ENCODE measurements at regions not wholly inside any gene's neighbourhood (a gene's known extent, or its start where the extent isn't known, plus 50 kb on each side); places are given as distances from the start of the nearest gene placed in this dataset.

- Histone ChIP-seq H3K27ac (ENCODE audit: low read depth in 1 of 2, low read length in 2 of 2) (no peak overlapping the region), H3K4me1 (ENCODE audit: insufficient read depth, low read length) (no peaks in the 10 kb centered on the region), H3K9me3 (ENCODE audit: control insufficient read depth in 1 of 2, insufficient read depth in 1 of 2, low read length in 2 of 2) (no peaks in the 10 kb centered on the region), H3K36me3 (ENCODE audit: insufficient read depth, low read length) (no peaks in the 10 kb centered on the region), H3K4me3 (ENCODE audit: low read length) (no peak overlapping the region), H3K27me3 (ENCODE audit: control insufficient read depth in 1 of 2, insufficient read depth in 2 of 2, low read length in 2 of 2) (no peaks in the 10 kb centered on the region)
- intact Hi-C loops (cut with DNase I, micrococcal nuclease): no loop called here
- peaks cover 15% of the 10 kb centered on the region for H3K9me3 Mint-ChIP-seq
- no peaks in the 10 kb centered on the region for H3K36me3 Mint-ChIP-seq (ENCODE audit: low read depth)
- no peaks in the 10 kb centered on the region for H3K27me3 Mint-ChIP-seq
- DNase-seq (no peak), ATAC-seq (ENCODE audit: poor library complexity) (no peak)
- H3K4me1 Mint-ChIP-seq (ENCODE audit: low read depth): no peaks in the 10 kb centered on the region
- H3K27ac Mint-ChIP-seq: no peak overlapping the region
- TF ChIP-seq CTCF (IDR thresholded peaks at IDR 0.05): no peak
- ChIA-PET POLR2A (no interaction called here), CTCF (no interaction called here)
- H3K4me3 Mint-ChIP-seq: no peak overlapping the region
Observed at GRCh38 chr11:29645373-29645772, 371.5 kb downstream of the KCNA4 start.

GRCh38 chr11:29641201-29641600, 375.6 kb downstream of the KCNA4 start:
- POLR2A ChIA-PET: no interaction called here

GRCh38 chr11:29634744-29635143, 382.1 kb downstream of the KCNA4 start:
- DNase-seq (no peak), ATAC-seq (ENCODE audit: poor library complexity) (no peak)
- Histone ChIP-seq H3K36me3 (ENCODE audit: insufficient read depth, low read length) (no peaks in the 10 kb centered on the region), H3K4me1 (ENCODE audit: insufficient read depth, low read length) (no peaks in the 10 kb centered on the region), H3K27ac (ENCODE audit: low read depth in 1 of 2, low read length in 2 of 2) (no peak overlapping the region), H3K4me3 (ENCODE audit: low read length) (no peak overlapping the region), H3K27me3 (ENCODE audit: control insufficient read depth in 1 of 2, insufficient read depth in 2 of 2, low read length in 2 of 2) (no peaks in the 10 kb centered on the region), H3K9me3 (ENCODE audit: control insufficient read depth in 1 of 2, insufficient read depth in 1 of 2, low read length in 2 of 2) (peaks cover 4 to 8% of the 10 kb centered on the region in 2 experiments)
- Mint-ChIP-seq H3K36me3 (ENCODE audit: low read depth) (no peaks in the 10 kb centered on the region), H3K4me3 (no peak overlapping the region), H3K27ac (no peak overlapping the region), H3K4me1 (ENCODE audit: low read depth) (no peaks in the 10 kb centered on the region), H3K9me3 (peaks cover 23% of the 10 kb centered on the region), H3K27me3 (no peaks in the 10 kb centered on the region)
- TF ChIP-seq CTCF (IDR thresholded peaks at IDR 0.05): no peak
- intact Hi-C loops (cut with DNase I, micrococcal nuclease): no loop called here
- ChIA-PET POLR2A (no interaction called here), CTCF (no interaction called here)

More at GRCh38 chr11:29641201-29641600, 375.6 kb downstream of the KCNA4 start:
- CTCF ChIA-PET: no interaction called here
- Histone ChIP-seq H3K9me3 (ENCODE audit: control insufficient read depth in 1 of 2, insufficient read depth in 1 of 2, low read length in 2 of 2) (peaks cover 0 to 4% of the 10 kb centered on the region in 2 experiments), H3K27me3 (ENCODE audit: control insufficient read depth in 1 of 2, insufficient read depth in 2 of 2, low read length in 2 of 2) (no peaks in the 10 kb centered on the region), H3K27ac (ENCODE audit: low read depth in 1 of 2, low read length in 2 of 2) (no peak overlapping the region), H3K36me3 (ENCODE audit: insufficient read depth, low read length) (no peaks in the 10 kb centered on the region), H3K4me3 (ENCODE audit: low read length) (no peak overlapping the region), H3K4me1 (ENCODE audit: insufficient read depth, low read length) (no peaks in the 10 kb centered on the region)
- Mint-ChIP-seq H3K27me3 (no peaks in the 10 kb centered on the region), H3K4me3 (no peak overlapping the region), H3K9me3 (peaks cover 9% of the 10 kb centered on the region), H3K36me3 (ENCODE audit: low read depth) (no peaks in the 10 kb centered on the region), H3K4me1 (ENCODE audit: low read depth) (no peaks in the 10 kb centered on the region), H3K27ac (no peak overlapping the region)
- DNase-seq (no peak), ATAC-seq (ENCODE audit: poor library complexity) (no peak)
- no peak for TF ChIP-seq CTCF (IDR thresholded peaks at IDR 0.05)
- intact Hi-C loops (cut with DNase I, micrococcal nuclease): no loop called here

All from CD4-positive, alpha-beta T cell (primary cell).